Neuronal stem cell (in vitro differentiated cells): ENCODE measurements at regions not wholly inside any gene's neighbourhood (a gene's known extent, or its start where the extent isn't known, plus 50 kb on each side); places are given as distances from the start of the nearest gene placed in this dataset.

Experiments used
- DNase-seq: peaks from one replicate; pipeline ENCODE4 v3.0.0-alpha.2; 2013; ENCODE audit warnings: low spot score
- H2AFZ ChIP-seq: one replicate; pipeline ENCODE4 v1.6.1; 2013; ENCODE audit warnings: mild to moderate bottlenecking, low read length, inconsistent platforms
- H2AK5ac ChIP-seq: 2 replicates; pipeline ENCODE4 v1.6.1; 2013; ENCODE audit warnings: low read depth, mild to moderate bottlenecking, inconsistent platforms, low read length, moderate library complexity, mixed read lengths
- H2BK120ac ChIP-seq: 2 replicates; pipeline ENCODE4 v1.6.1; 2013; ENCODE audit warnings: low read depth, mild to moderate bottlenecking, inconsistent platforms, low read length, moderate library complexity, mixed read lengths
- H2BK12ac ChIP-seq: one replicate; pipeline ENCODE4 v1.6.1; 2013; ENCODE audit warnings: low read length, inconsistent platforms
- H2BK15ac ChIP-seq: 2 replicates; pipeline ENCODE4 v1.6.1; 2013; ENCODE audit warnings: mild to moderate bottlenecking, low read length, inconsistent platforms, mixed read lengths
- H2BK5ac ChIP-seq: one replicate; pipeline ENCODE4 v1.6.1; 2013; ENCODE audit warnings: inconsistent platforms, mild to moderate bottlenecking, low read length, moderate library complexity
- H3K14ac ChIP-seq: one replicate; pipeline ENCODE4 v1.6.1; 2013; ENCODE audit warnings: low read length, inconsistent platforms
- H3K18ac ChIP-seq: 2 replicates; pipeline ENCODE4 v1.6.1; 2013; ENCODE audit warnings: low read length, inconsistent platforms
- H3K23ac ChIP-seq: 2 replicates; pipeline ENCODE4 v1.6.1; 2013; ENCODE audit warnings: low read depth, mild to moderate bottlenecking, mixed read lengths, low read length, inconsistent platforms; ENCODE audit not compliant: poor library complexity
- H3K27ac ChIP-seq: replicated peaks from 3 replicates; pipeline ENCODE4 v1.5.1; 2013; ENCODE audit warnings: low read length, inconsistent platforms
- H3K27me3 ChIP-seq, 3 experiments: 2 replicates each; pipeline ENCODE4 v1.6.1; 2013; ENCODE audit warnings: low read length in 3 of 3, mild to moderate bottlenecking in 2 of 3, inconsistent platforms in 1 of 3, low read depth in 1 of 3, mixed read lengths in 1 of 3, moderate library complexity in 1 of 3; ENCODE audit not compliant: control insufficient read depth in 3 of 3, insufficient read depth in 3 of 3
- H3K36me3 ChIP-seq, 2 donors: replicated peaks in 1 of 2; 2 replicates each; pipeline ENCODE4 v1.6.1; 2013; ENCODE audit warnings: low read length in 2 of 2; ENCODE audit not compliant: control insufficient read depth in 2 of 2, insufficient read depth in 2 of 2
- H3K4ac ChIP-seq: 2 replicates; pipeline ENCODE4 v1.6.1; 2013; ENCODE audit warnings: inconsistent platforms, mild to moderate bottlenecking, low read length, moderate library complexity
- H3K4me1 ChIP-seq, 2 donors: 1 replicate in 1 of 2; 2 replicates in 1 of 2; pipeline ENCODE4 v1.6.1; 2013; ENCODE audit warnings: low read length in 2 of 2, low read depth in 1 of 2; ENCODE audit not compliant: control insufficient read depth in 2 of 2, insufficient read depth in 1 of 2
- H3K4me2 ChIP-seq: one replicate; pipeline ENCODE4 v1.6.1; 2013; ENCODE audit warnings: mild to moderate bottlenecking, low read length, inconsistent platforms; ENCODE audit not compliant: insufficient read depth, poor library complexity, severe bottlenecking
- H3K4me3 ChIP-seq, 2 donors: 2 replicates each; pipeline ENCODE4 v1.5.1; 2013; ENCODE audit warnings: low read length in 2 of 2, mild to moderate bottlenecking in 2 of 2, inconsistent platforms in 1 of 2, moderate library complexity in 1 of 2
- H3K79me1 ChIP-seq: one replicate; pipeline ENCODE4 v1.6.1; 2013; ENCODE audit warnings: low read depth, mild to moderate bottlenecking, inconsistent platforms, low read length, moderate library complexity
- H3K9ac ChIP-seq: one replicate; pipeline ENCODE4 v1.6.1; 2013; ENCODE audit warnings: mild to moderate bottlenecking, low read depth, low read length, inconsistent platforms; ENCODE audit not compliant: poor library complexity
- H3K9me3 ChIP-seq, 2 donors: replicated peaks in 1 of 2; 2 replicates each; pipeline versions ENCODE3 to v1.6.1; 2013; ENCODE audit warnings: low read length in 2 of 2, mild to moderate bottlenecking in 2 of 2, inconsistent platforms in 1 of 2, low read depth in 1 of 2, mixed read lengths in 1 of 2, moderate library complexity in 1 of 2; ENCODE audit not compliant: control insufficient read depth in 2 of 2, insufficient read depth in 1 of 2
- H4K8ac ChIP-seq: one replicate; pipeline ENCODE4 v1.6.1; 2013; ENCODE audit warnings: low read depth, mild to moderate bottlenecking, inconsistent platforms, low read length, moderate library complexity
- H4K91ac ChIP-seq: one replicate; pipeline ENCODE4 v1.6.1; 2013; ENCODE audit warnings: low read length, low read depth, mild to moderate bottlenecking, inconsistent platforms; ENCODE audit not compliant: poor library complexity
- WGBS, 2 donors: extraction: QIAGEN DNeasy Blood & Tissue Kit; methylation state at CpG; one replicate each; pipeline ENCODE4 v1.1.7; 2013; ENCODE audit warnings: missing lambda C conversion rate in 2 of 2, mixed read lengths in 1 of 2; ENCODE audit not compliant: insufficient read length in 2 of 2, insufficient replicate concordance in 1 of 2; ENCODE audit errors: extremely low coverage in 2 of 2; 5-methylcytosine and 5-hydroxymethylcytosine counted together

DNA sequence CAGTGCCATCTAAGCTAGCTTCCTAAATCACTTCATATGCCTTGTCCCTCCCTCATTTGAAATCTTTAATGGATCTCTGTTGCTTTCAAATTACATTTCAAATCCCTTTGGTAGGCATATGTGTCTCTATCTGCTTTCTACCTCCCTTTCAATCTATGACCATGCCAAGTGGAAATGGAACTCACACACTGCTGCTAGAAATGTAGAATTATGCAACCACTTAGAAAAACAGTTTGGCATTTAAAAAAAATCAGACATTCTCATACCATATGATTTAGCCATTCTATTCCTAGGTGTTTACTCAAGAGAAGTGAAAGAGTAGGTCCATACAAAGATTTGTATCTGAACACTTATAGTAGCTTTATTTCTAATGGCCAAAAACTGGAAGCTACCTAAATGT, 413.5 kb upstream of the INTU start:
- H4K8ac ChIP-seq = no peak overlapping the region
- no peak for DNase-seq
- no peak overlapping the region for H3K14ac ChIP-seq
- H2BK15ac ChIP-seq = no peak overlapping the region
- H2BK5ac ChIP-seq = no peak overlapping the region
- no peaks in the 10 kb centered on the region for H3K36me3 ChIP-seq
- no peak overlapping the region for H3K23ac ChIP-seq
- H3K18ac ChIP-seq = no peak overlapping the region
- no peak overlapping the region for H2AK5ac ChIP-seq
- no peak overlapping the region for H2BK12ac ChIP-seq
- no peak overlapping the region for H3K9ac ChIP-seq
- no peak overlapping the region for H2BK120ac ChIP-seq
- no peak overlapping the region for H3K4me3 ChIP-seq
- no peak overlapping the region for H3K4ac ChIP-seq
- H2AFZ ChIP-seq = no peak overlapping the region
- no peaks in the 10 kb centered on the region for H3K79me1 ChIP-seq
- no peak overlapping the region for H3K27ac ChIP-seq
- H3K27me3 ChIP-seq = no peaks in the 10 kb centered on the region
- H3K4me2 ChIP-seq = no peak overlapping the region
- no peaks in the 10 kb centered on the region for H3K9me3 ChIP-seq
- no peak overlapping the region for H4K91ac ChIP-seq
- H3K4me1 ChIP-seq = no peaks in the 10 kb centered on the region

DNA sequence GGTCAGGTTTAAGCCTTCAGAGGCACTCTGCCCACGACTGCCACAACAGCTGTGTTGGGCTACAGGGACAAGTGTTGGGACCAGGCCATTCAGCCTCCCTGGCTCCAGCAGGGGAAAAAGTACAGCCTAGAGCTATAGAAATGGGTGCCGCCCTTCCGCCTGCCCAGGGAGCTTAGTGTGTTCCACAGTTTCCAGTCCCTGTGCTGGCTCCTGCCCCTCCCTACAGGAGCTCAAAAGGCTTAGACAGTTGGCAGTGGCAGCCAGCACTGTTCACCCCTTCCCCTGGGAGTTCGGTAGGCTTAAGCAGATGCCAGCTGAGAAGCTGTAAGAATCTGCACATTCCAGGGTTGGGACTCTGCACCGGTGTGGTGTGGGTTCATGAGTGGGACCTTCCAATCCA, 408.2 kb upstream of the INTU start:
- no peak overlapping the region for H4K91ac ChIP-seq
- no peak overlapping the region for H2BK12ac ChIP-seq
- no peak overlapping the region for H3K4ac ChIP-seq
- no peak overlapping the region for H3K4me2 ChIP-seq
- no peaks in the 10 kb centered on the region for H3K36me3 ChIP-seq
- H3K27me3 ChIP-seq = no peaks in the 10 kb centered on the region
- H3K9ac ChIP-seq = no peak overlapping the region
- no peaks in the 10 kb centered on the region for H3K9me3 ChIP-seq
- H2AK5ac ChIP-seq = no peak overlapping the region
- H3K27ac ChIP-seq = no peak overlapping the region
- no peak overlapping the region for H3K4me3 ChIP-seq
- H3K18ac ChIP-seq = no peak overlapping the region
- WGBS, 2 donors = no CpG with 5 or more reads among the region's 5 CpGs
- no peak overlapping the region for H4K8ac ChIP-seq
- H2AFZ ChIP-seq = no peak overlapping the region
- H3K79me1 ChIP-seq = no peaks in the 10 kb centered on the region
- H3K14ac ChIP-seq = peak overlapping the region; percentile 87
- no peak overlapping the region for H3K23ac ChIP-seq
- H2BK120ac ChIP-seq = no peak overlapping the region
- no peaks in the 10 kb centered on the region for H3K4me1 ChIP-seq
- DNase-seq = no peak
- no peak overlapping the region for H2BK5ac ChIP-seq
- no peak overlapping the region for H2BK15ac ChIP-seq

DNA sequence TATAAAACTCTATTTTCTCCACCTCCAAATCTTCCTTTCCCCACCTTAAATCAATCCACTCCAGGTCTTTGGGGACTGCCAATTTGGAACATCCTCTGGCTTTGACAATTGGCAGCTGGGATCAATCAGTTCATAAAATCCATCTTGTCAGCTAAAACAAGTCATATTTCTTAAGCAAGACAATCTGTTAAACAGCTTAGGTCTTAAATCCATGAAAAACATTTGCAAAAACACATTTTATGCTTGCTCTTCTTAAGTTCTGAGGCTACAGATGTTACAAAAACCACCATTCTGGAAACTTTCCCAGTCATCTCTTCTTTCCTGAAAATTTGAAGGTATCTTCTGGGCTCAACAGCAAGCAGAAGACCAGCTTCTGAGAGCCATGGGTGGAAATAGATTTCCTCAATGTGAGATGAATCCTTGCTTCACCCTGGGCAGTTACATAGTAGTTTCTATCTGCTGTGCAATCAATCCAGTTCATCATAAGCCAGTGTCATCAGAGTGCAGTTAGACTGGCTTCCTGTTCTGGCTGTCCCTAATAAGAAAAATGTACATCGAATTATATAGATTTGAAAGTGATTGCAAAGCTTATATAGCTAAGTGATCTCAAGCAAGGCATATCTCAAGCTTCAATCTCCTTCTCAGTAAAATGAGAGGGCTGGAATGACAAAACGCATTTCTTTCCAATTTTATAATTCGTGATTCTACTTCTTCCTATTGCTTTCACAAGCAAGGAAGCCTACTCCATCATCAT, 402.7 kb upstream of the INTU start:
- Histone ChIP-seq H3K4ac (no peak overlapping the region), H3K27ac (no peak overlapping the region), H3K36me3 (no peaks in the 10 kb centered on the region), H3K9ac (no peak overlapping the region), H2AFZ (no peak overlapping the region), H3K9me3 (no peaks in the 10 kb centered on the region), H2BK5ac (no peak overlapping the region), H3K23ac (no peak overlapping the region), H3K27me3 (no peaks in the 10 kb centered on the region), H2AK5ac (no peak overlapping the region), H2BK15ac (no peak overlapping the region), H2BK120ac (no peak overlapping the region), H3K4me1 (no peaks in the 10 kb centered on the region), H3K4me2 (no peak overlapping the region), H3K4me3 (no peak overlapping the region), H4K91ac (no peak overlapping the region), H3K79me1 (no peaks in the 10 kb centered on the region), H3K14ac (no peak overlapping the region), H2BK12ac (no peak overlapping the region), H3K18ac (no peak overlapping the region), H4K8ac (no peak overlapping the region)
- no peak for DNase-seq
- no CpG with 5 or more reads among the region's 3 CpGs for WGBS, 2 donors

DNA sequence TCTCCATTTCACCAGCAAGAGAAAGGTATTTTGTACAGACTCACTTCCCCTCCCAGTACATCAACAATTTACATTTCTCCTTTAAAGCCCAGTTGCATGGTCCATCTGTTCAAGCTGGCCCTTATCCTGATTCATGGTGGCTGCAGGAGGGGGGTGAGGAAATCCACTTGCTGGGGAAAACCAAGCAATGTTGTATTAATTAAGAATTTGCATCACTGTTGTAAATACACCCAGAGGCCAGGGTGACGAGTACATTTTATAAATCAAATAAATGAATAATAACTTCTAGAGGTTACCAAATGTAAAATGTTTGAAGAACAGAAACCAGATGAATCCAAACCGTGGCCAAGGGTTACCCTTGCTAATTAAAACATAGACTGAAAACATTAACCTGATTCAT, 395.9 kb upstream of the INTU start:
- no peaks in the 10 kb centered on the region for H3K36me3 ChIP-seq
- H2BK5ac ChIP-seq = no peak overlapping the region
- H3K27me3 ChIP-seq = no peaks in the 10 kb centered on the region

More for the DNA sequence above, 395.9 kb upstream of the INTU start:
- Histone ChIP-seq H3K27ac (no peak overlapping the region), H4K91ac (no peak overlapping the region), H3K79me1 (no peaks in the 10 kb centered on the region), H3K9ac (no peak overlapping the region), H3K9me3 (no peaks in the 10 kb centered on the region), H3K4ac (no peak overlapping the region), H3K14ac (no peak overlapping the region), H2AFZ (no peak overlapping the region), H2BK15ac (no peak overlapping the region), H4K8ac (no peak overlapping the region), H2BK120ac (no peak overlapping the region), H3K4me2 (no peak overlapping the region), H3K18ac (no peak overlapping the region), H3K23ac (no peak overlapping the region), H2BK12ac (no peak overlapping the region), H2AK5ac (no peak overlapping the region), H3K4me3 (no peak overlapping the region), H3K4me1 (no peaks in the 10 kb centered on the region)
- WGBS, 2 donors = no CpG with 5 or more reads among the region's 2 CpGs
- DNase-seq = no peak
